SK-MEL-5 (cell line): ENCODE measurements at regions not wholly inside any gene's neighbourhood (a gene's known extent, or its start where the extent isn't known, plus 50 kb on each side); places are given as distances from the start of the nearest gene placed in this dataset.

Source experiments
- DNase-seq: peaks from one replicate; pipeline ENCODE4 v3.0.0-alpha.2; 2016; ENCODE audit warnings: low read depth, low spot score
- in situ Hi-C: cut with HindIII; loops from 2 replicates; pipeline ENCODE4 v1.10.0; 2016; ENCODE audit warnings: low sequenced_read_pairs, high pct_unique_total_duplicates, low pct_unique_long_range_greater_than_20kb

GRCh38 chr3:66808891-66809594 lies 189.1 kb upstream of the KBTBD8 start:
- in situ Hi-C loops: no loop called here
- no peak for DNase-seq

- in situ Hi-C loops: no loop called here
These were observed 188.5 kb upstream of the KBTBD8 start for GRCh38 chr3:66809595-66809958.

GRCh38 chr3:66812136-66812535 lies 186.0 kb upstream of the KBTBD8 start:
- DNase-seq: no peak
- in situ Hi-C loops: no loop called here

More at GRCh38 chr3:66809595-66809958, 188.5 kb upstream of the KBTBD8 start:
- no peak for DNase-seq

- no peak for DNase-seq
- in situ Hi-C loops: no loop called here
These were observed 185.4 kb upstream of the KBTBD8 start for GRCh38 chr3:66812741-66813140.

GRCh38 chr3:66816090-66816761 lies 181.9 kb upstream of the KBTBD8 start:
- in situ Hi-C loops: no loop called here
- DNase-seq: peak; percentile 74

GRCh38 chr3:66817951-66818557 lies 180.1 kb upstream of the KBTBD8 start:
- in situ Hi-C loops: no loop called here
- no peak for DNase-seq

- peak; percentile 98 for DNase-seq
These were observed 178.1 kb upstream of the KBTBD8 start for GRCh38 chr3:66819993-66820501.

GRCh38 chr3:66822186-66823008 lies 175.7 kb upstream of the KBTBD8 start:
- in situ Hi-C loops: no loop called here

More at GRCh38 chr3:66819993-66820501, 178.1 kb upstream of the KBTBD8 start:
- in situ Hi-C loops: no loop called here

GRCh38 chr3:66823009-66823397 lies 175.1 kb upstream of the KBTBD8 start:
- in situ Hi-C loops: no loop called here
- DNase-seq: no peak

More at GRCh38 chr3:66822186-66823008, 175.7 kb upstream of the KBTBD8 start:
- DNase-seq: peak; percentile 75

- in situ Hi-C loops: no loop called here
- no peak for DNase-seq
These were observed 174.6 kb upstream of the KBTBD8 start for GRCh38 chr3:66823532-66823931.

GRCh38 chr3:66825375-66825774 lies 172.7 kb upstream of the KBTBD8 start:
- in situ Hi-C loops: no loop called here
- no peak for DNase-seq

GRCh38 chr3:66827726-66828125 lies 170.4 kb upstream of the KBTBD8 start:
- in situ Hi-C loops: no loop called here
- no peak for DNase-seq

- no peak for DNase-seq
- in situ Hi-C loops: no loop called here
These were observed 169.8 kb upstream of the KBTBD8 start for GRCh38 chr3:66828303-66828702.

- no peak for DNase-seq
- in situ Hi-C loops: no loop called here
These were observed 167.8 kb upstream of the KBTBD8 start for GRCh38 chr3:66830301-66830700.

GRCh38 chr3:66831931-66832330 lies 166.2 kb upstream of the KBTBD8 start:
- in situ Hi-C loops: no loop called here

GRCh38 chr3:66836363-66837152 lies 161.5 kb upstream of the KBTBD8 start:
- in situ Hi-C loops: no loop called here
- DNase-seq: peak; percentile 53

More at GRCh38 chr3:66831931-66832330, 166.2 kb upstream of the KBTBD8 start:
- no peak for DNase-seq

GRCh38 chr3:66838704-66839103 lies 159.4 kb upstream of the KBTBD8 start:
- in situ Hi-C loops: no loop called here
- DNase-seq: no peak
